Transverse colon (tissue), 4 donors: ENCODE measurements at regions not wholly inside any gene's neighbourhood (a gene's known extent, or its start where the extent isn't known, plus 50 kb on each side); places are given as distances from the start of the nearest gene placed in this dataset.

ENCODE experiments used
- EP300 ChIP-seq: sonication (generic); formaldehyde crosslinking; IDR thresholded peaks from one replicate; pipeline ENCODE4 v1.6.1; 2017; ENCODE audit warnings: antibody characterized with exemption, low read depth
- POLR2AphosphoS5 ChIP-seq, 3 donors: sonication (generic); formaldehyde crosslinking; IDR thresholded peaks; one replicate each; pipeline ENCODE4 v1.6.1; 2016; ENCODE audit warnings: antibody characterized with exemption in 3 of 3
- TF ChIP-seq, protein P1 (sequence below), 5 experiments: fragments of 200-600 bp in 3 of 5; fragments of 450-650 bp in 2 of 5; sonication (generic) in 3 of 5; IDR thresholded peaks; 1 replicate in 2 of 5; 2 replicates in 3 of 5; pipeline ENCODE4 v1.5.1; 2016 to 2017; ENCODE audit warnings: antibody characterized with exemption in 5 of 5, inconsistent platforms in 3 of 5, mild to moderate bottlenecking in 2 of 5, moderate library complexity in 1 of 5

DNA sequence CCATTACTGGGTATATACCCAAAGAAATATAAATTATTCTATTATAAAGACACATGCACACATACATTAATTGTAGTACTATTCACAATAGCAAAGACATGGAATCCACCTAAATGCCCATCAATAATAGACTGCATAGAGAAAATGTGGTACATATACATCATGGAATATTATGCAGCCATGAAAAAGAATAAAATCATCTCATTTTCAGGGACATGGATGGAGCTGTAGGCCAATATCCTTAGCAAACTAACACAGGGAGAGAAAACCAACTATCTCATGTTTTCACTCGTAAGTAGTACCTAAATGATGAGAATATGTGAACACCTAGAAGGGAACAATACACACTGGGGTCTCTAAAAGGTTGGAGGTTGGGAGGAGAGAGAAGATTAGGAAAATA, 86.0 kb upstream of the GALNTL6 start:
- TF ChIP-seq, protein P1, sequence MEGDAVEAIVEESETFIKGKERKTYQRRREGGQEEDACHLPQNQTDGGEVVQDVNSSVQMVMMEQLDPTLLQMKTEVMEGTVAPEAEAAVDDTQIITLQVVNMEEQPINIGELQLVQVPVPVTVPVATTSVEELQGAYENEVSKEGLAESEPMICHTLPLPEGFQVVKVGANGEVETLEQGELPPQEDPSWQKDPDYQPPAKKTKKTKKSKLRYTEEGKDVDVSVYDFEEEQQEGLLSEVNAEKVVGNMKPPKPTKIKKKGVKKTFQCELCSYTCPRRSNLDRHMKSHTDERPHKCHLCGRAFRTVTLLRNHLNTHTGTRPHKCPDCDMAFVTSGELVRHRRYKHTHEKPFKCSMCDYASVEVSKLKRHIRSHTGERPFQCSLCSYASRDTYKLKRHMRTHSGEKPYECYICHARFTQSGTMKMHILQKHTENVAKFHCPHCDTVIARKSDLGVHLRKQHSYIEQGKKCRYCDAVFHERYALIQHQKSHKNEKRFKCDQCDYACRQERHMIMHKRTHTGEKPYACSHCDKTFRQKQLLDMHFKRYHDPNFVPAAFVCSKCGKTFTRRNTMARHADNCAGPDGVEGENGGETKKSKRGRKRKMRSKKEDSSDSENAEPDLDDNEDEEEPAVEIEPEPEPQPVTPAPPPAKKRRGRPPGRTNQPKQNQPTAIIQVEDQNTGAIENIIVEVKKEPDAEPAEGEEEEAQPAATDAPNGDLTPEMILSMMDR (IDR thresholded peaks at IDR 0.05): no peak
- no peak for TF ChIP-seq POLR2AphosphoS5 (IDR thresholded peaks at IDR 0.05)
- no peak for TF ChIP-seq EP300
